CD8-positive, alpha-beta memory T cell (primary cell): ENCODE measurements at regions not wholly inside any gene's neighbourhood (a gene's known extent, or its start where the extent isn't known, plus 50 kb on each side); places are given as distances from the start of the nearest gene placed in this dataset.

ENCODE experiments used
- CTCF ChIA-PET: fragments of 350-600 bp; sonication (Branson Sonifier 250); formaldehyde crosslinking; loops from one replicate; lab custom pipeline; 2021; ENCODE audit warnings: antibody characterized with exemption; lab: Charles Lee
- POLR2A ChIA-PET: fragments of 350-600 bp; sonication (Branson Sonifier 250); formaldehyde crosslinking; loops from one replicate; lab custom pipeline; 2021; ENCODE audit warnings: antibody characterized with exemption; lab: Charles Lee
- DNase-seq, 5 donors: peaks; one replicate each; pipeline versions ENCODE4 v3.0.0 to v3.0.0-alpha.2; 2020 to 2022; ENCODE audit warnings: mixed read lengths in 1 of 5
- H3K27ac ChIP-seq: one replicate; pipeline ENCODE4 v1.7.0; 2013; ENCODE audit warnings: low read depth, mild to moderate bottlenecking, low read length, moderate library complexity
- H3K27me3 ChIP-seq: 2 replicates; pipeline ENCODE4 v1.7.0; 2013; ENCODE audit warnings: low read length, mild to moderate bottlenecking; ENCODE audit not compliant: insufficient read depth, poor library complexity, severe bottlenecking
- H3K36me3 ChIP-seq: 2 replicates; pipeline ENCODE4 v1.7.0; 2013; ENCODE audit warnings: mild to moderate bottlenecking, low read length, moderate library complexity; ENCODE audit not compliant: insufficient read depth
- H3K4me1 ChIP-seq: 2 replicates; pipeline ENCODE4 v1.7.0; 2013; ENCODE audit warnings: mild to moderate bottlenecking, low read length, moderate library complexity; ENCODE audit not compliant: insufficient read depth
- H3K4me3 ChIP-seq: 2 replicates; pipeline ENCODE4 v1.7.0; 2013; ENCODE audit warnings: mild to moderate bottlenecking, low read length
- H3K9me3 ChIP-seq: 2 replicates; pipeline ENCODE4 v1.7.0; 2013; ENCODE audit warnings: mild to moderate bottlenecking, low read length
- H3K27ac Mint-ChIP-seq, 8 donors: one replicate each; pipeline ENCODE4 v1.8.0; 2020 to 2021; ENCODE audit warnings: mixed read lengths in 8 of 8, mild to moderate bottlenecking in 6 of 8, inconsistent platforms in 3 of 8, moderate library complexity in 3 of 8
- H3K27me3 Mint-ChIP-seq, 2 donors: one replicate each; pipeline ENCODE4 v1.8.0; 2020 to 2021; ENCODE audit warnings: mixed read lengths in 2 of 2, mild to moderate bottlenecking in 1 of 2, moderate library complexity in 1 of 2
- H3K36me3 Mint-ChIP-seq, 3 donors: one replicate each; pipeline ENCODE4 v1.8.0; 2020 to 2021; ENCODE audit warnings: mixed read lengths in 3 of 3, inconsistent platforms in 1 of 3, mild to moderate bottlenecking in 1 of 3
- H3K4me1 Mint-ChIP-seq, 3 donors: one replicate each; pipeline ENCODE4 v1.8.0; 2020 to 2021; ENCODE audit warnings: mixed read lengths in 3 of 3, inconsistent platforms in 1 of 3, mild to moderate bottlenecking in 1 of 3
- H3K4me3 Mint-ChIP-seq, 7 donors: one replicate each; pipeline ENCODE4 v1.8.0; 2020 to 2021; ENCODE audit warnings: mixed read lengths in 7 of 7, mild to moderate bottlenecking in 6 of 7, moderate library complexity in 4 of 7, inconsistent platforms in 2 of 7
- H3K9me3 Mint-ChIP-seq, 5 donors: one replicate each; pipeline ENCODE4 v1.8.0; 2020 to 2022; ENCODE audit warnings: mixed read lengths in 5 of 5, mild to moderate bottlenecking in 3 of 5, moderate library complexity in 2 of 5, inconsistent platforms in 1 of 5

DNA sequence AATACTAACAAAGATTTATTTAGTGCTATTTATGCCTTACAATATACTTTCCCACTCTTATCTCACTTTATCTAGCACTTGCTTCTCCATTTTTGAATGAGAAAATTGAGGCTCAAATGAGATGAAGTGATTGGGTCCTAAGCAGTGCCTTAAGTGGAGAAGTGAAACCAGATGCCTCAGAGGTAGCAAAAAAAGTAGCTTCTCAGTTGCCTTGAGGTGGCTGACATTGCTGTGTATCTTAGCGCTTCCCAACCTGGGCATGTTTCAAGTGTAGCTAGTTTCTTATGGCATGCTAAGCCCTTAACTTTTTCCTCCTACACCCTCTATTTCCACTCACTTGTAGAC, 390.4 kb downstream of the OMA1 start:
- H3K27me3 ChIP-seq: no peaks in the 10 kb centered on the region
- no peaks in the 10 kb centered on the region for H3K9me3 ChIP-seq
- H3K4me3 Mint-ChIP-seq: no peak overlapping the region
- no peaks in the 10 kb centered on the region for H3K36me3 ChIP-seq
- DNase-seq: no peak
- H3K27ac Mint-ChIP-seq: no peak overlapping the region
- H3K36me3 Mint-ChIP-seq: no peaks in the 10 kb centered on the region
- CTCF ChIA-PET: no interaction called here
- peaks cover 0 to 4% of the 10 kb centered on the region in 2 donors for H3K27me3 Mint-ChIP-seq
- H3K4me1 ChIP-seq: no peaks in the 10 kb centered on the region
- H3K27ac ChIP-seq: no peak overlapping the region
- POLR2A ChIA-PET: no interaction called here
- no peak overlapping the region for H3K4me3 ChIP-seq
- no peaks in the 10 kb centered on the region for H3K4me1 Mint-ChIP-seq
- H3K9me3 Mint-ChIP-seq: no peaks in the 10 kb centered on the region

DNA sequence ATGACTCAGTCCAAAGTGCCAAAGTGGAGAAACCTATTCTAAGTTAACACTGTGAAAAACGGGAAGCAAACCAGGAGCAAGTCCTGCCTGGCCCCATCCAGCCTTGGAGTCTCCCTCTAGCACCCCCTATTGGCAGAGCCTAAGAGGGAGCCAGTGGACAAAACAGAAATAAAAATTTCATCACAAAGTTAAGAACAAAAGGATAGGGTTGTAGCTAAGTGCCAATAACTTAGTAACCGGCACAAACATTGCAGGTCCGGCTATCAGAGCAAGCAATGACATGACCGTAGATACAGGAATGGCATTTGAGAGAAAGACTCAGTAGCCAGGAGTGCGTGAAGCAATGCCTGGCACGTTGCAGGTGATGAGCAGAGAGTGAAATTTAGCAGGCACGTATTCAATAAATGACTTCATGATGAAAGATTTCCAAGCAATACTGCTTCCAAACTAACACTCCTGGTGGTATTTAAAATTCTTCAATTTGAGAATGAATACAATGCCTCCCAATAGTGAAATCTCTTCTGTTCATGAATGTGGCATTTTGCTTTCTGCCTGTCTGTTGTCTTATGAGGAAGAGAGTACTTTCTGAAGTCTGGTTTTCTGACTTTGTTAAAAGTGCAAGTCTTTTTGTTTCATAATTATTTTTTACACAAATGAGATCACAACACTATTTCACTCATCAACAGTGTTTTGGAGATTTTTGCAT, 391.0 kb downstream of the OMA1 start:
- Mint-ChIP-seq H3K27ac (no peak overlapping the region), H3K9me3 (no peaks in the 10 kb centered on the region), H3K4me3 (no peak overlapping the region), H3K27me3 (peaks cover 0 to 4% of the 10 kb centered on the region in 2 donors), H3K36me3 (no peaks in the 10 kb centered on the region), H3K4me1 (no peaks in the 10 kb centered on the region)
- Histone ChIP-seq H3K4me3 (no peak overlapping the region), H3K27me3 (no peaks in the 10 kb centered on the region), H3K9me3 (no peaks in the 10 kb centered on the region), H3K36me3 (no peaks in the 10 kb centered on the region), H3K4me1 (no peaks in the 10 kb centered on the region), H3K27ac (no peak overlapping the region)
- ChIA-PET CTCF (no interaction called here), POLR2A (no interaction called here)
- DNase-seq: no peak

DNA sequence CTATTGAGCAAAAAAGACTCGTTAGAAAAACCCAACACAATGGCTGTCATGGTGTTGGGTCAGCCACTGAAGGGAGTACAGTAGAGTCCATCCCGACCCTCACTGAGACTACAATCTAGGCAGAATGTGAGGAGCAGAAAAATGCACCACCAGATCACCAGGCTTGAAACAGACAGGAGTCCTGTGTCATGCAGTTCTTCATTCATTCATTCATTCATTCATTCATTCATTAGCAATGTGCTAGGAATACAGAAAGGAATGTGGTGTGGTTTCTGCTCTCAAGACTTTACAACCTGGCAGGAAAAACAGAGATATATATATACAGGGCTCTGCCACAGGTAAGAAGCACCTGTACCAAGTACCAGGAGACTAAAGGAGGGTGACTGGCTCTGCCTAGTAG, 392.3 kb downstream of the OMA1 start:
- Mint-ChIP-seq H3K9me3 (no peaks in the 10 kb centered on the region), H3K27me3 (peaks cover 0 to 4% of the 10 kb centered on the region in 2 donors), H3K36me3 (no peaks in the 10 kb centered on the region), H3K4me1 (no peaks in the 10 kb centered on the region), H3K27ac (no peak overlapping the region), H3K4me3 (no peak overlapping the region)
- DNase-seq: no peak
- Histone ChIP-seq H3K4me3 (no peak overlapping the region), H3K27ac (no peak overlapping the region), H3K4me1 (no peaks in the 10 kb centered on the region), H3K36me3 (no peaks in the 10 kb centered on the region), H3K27me3 (no peaks in the 10 kb centered on the region), H3K9me3 (no peaks in the 10 kb centered on the region)
- ChIA-PET CTCF (no interaction called here), POLR2A (no interaction called here)

DNA sequence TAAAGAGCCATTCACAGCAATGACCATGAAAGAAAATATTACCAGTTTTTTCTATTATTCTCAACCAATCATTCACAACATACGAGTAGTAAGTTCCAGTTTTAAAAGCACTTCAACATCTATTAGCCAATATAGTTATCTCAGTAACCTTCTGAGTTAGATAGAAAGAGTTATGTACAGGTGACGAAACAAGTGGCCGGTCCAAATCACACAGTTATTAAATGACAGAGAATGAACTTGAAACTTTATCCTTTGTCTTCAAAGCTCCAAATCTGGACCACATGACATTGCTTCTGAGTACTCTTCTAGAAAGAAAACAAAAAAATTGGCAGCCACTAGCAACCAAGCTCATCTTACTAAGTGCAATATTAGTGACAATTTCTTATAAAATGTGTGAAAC, 393.8 kb downstream of the OMA1 start:
- Mint-ChIP-seq H3K4me3 (no peak overlapping the region), H3K4me1 (no peaks in the 10 kb centered on the region), H3K27ac (no peak overlapping the region), H3K36me3 (peaks cover 0 to 11% (median 0%) of the 10 kb centered on the region in 3 donors), H3K27me3 (peaks cover 4% of the 10 kb centered on the region in 2 donors), H3K9me3 (no peaks in the 10 kb centered on the region)
- ChIA-PET CTCF (no interaction called here), POLR2A (no interaction called here)
- Histone ChIP-seq H3K27ac (no peak overlapping the region), H3K4me1 (no peaks in the 10 kb centered on the region), H3K9me3 (no peaks in the 10 kb centered on the region), H3K4me3 (no peak overlapping the region), H3K36me3 (no peaks in the 10 kb centered on the region), H3K27me3 (no peaks in the 10 kb centered on the region)
- DNase-seq: no peak

DNA sequence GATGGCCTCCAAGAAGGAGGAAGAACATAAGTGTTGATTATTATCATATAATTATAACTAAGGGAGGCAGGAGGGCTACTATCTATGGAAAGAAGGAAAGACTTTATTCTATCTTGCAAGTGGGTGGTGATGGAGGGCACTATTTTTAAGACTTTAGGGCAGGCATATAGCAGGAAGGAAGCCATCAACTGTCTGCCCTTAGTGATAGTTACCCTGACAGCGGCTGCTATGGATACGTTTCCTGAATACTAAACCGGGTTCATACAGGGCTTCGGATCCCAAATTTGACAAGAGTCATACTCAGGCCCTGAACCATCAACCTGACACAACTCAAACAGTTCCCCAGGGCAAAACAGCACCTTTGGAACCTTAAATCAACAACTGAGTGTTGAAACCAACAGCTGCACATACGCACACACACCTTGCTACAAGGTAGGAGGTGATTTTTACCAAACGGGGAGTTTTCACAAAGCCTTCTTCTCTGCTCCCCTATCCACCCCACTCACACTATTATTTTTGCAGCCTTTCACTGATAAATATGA, 397.2 kb downstream of the OMA1 start:
- Mint-ChIP-seq H3K36me3 (peaks cover 0 to 21% (median 0%) of the 10 kb centered on the region in 3 donors), H3K4me1 (no peaks in the 10 kb centered on the region), H3K27ac (no peak overlapping the region), H3K27me3 (peaks cover 4% of the 10 kb centered on the region in 2 donors), H3K9me3 (no peaks in the 10 kb centered on the region), H3K4me3 (no peak overlapping the region)
- CTCF ChIA-PET: no interaction called here
- Histone ChIP-seq H3K27ac (no peak overlapping the region), H3K27me3 (no peaks in the 10 kb centered on the region), H3K4me3 (no peak overlapping the region), H3K9me3 (no peaks in the 10 kb centered on the region), H3K4me1 (no peaks in the 10 kb centered on the region), H3K36me3 (no peaks in the 10 kb centered on the region)
- POLR2A ChIA-PET: no interaction called here
- DNase-seq: no peak

DNA sequence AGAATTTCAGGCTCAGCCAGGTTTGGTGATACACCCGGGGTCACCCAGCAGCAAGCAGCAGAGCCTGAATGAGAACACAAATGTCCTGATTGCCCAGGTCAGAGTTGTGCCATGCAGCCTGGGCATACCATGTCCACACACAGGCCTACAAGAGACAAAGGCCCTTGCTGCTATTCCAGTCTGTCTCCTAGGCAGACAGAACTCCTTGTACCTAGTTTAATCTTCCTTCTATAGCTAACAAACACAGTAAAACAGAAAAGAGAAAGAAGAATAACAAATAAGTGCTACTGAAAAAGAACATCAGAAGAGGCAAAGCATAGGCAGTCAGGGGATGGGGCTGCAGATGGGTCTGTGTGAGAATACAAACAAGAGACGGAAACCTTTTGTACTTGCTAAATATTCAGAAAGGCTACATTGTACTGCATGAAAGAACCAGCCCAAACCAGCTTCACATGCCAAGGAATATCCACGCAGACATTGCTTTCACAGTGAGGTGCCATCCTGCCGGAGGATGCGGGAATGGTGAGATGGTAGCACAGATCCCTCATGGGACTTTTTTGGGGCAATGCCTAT, 401.7 kb downstream of the OMA1 start:
- CTCF ChIA-PET: no interaction called here
- Mint-ChIP-seq H3K27ac (no peak overlapping the region), H3K9me3 (peaks cover 0 to 5% (median 0%) of the 10 kb centered on the region in 5 donors)

DNA sequence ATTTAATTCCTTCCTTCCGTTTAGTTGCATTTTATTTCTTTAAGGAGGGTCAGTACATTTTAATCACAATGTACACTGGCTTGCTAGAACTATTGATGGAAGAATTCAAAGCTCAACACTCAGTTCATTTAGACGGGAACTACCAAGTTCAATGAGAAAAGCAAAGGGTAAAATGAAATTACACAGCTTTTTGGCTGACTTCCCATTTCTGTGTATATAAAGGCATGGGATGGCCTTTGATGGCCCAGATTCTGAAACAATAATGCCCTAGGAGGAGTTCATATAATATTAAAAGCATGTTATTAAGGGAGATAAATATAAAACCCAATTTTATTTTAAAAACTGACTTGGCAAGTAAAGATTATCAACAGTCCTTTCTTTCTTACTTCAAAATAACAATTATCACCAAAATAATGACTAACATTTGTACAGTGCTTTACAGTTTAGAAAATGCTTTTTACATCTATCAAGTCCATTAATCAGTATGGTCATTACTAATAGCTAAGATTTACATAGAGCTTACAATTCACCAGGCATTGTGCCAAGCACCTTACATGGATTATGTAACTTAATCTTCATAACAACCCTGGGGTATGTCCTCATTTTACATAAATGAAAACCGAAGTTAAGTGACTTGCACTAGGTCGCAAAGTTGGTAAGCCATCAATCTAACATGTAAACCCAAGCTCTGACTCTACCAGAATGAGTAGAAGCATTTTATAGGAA, 402.4 kb downstream of the OMA1 start:
- no peak for DNase-seq
- Histone ChIP-seq H3K27ac (no peak overlapping the region), H3K4me3 (no peak overlapping the region), H3K36me3 (no peaks in the 10 kb centered on the region), H3K4me1 (no peaks in the 10 kb centered on the region), H3K9me3 (no peaks in the 10 kb centered on the region), H3K27me3 (no peaks in the 10 kb centered on the region)
- Mint-ChIP-seq H3K27me3 (peaks cover 0 to 7% of the 10 kb centered on the region in 2 donors), H3K36me3 (peaks cover 0 to 21% (median 0%) of the 10 kb centered on the region in 3 donors), H3K9me3 (peaks cover 0 to 5% (median 0%) of the 10 kb centered on the region in 5 donors), H3K4me3 (no peak overlapping the region), H3K27ac (no peak overlapping the region), H3K4me1 (no peaks in the 10 kb centered on the region)
- POLR2A ChIA-PET: no interaction called here
- CTCF ChIA-PET: no interaction called here

More for the DNA sequence above, 401.7 kb downstream of the OMA1 start:
- Mint-ChIP-seq H3K4me1 (no peaks in the 10 kb centered on the region), H3K27me3 (peaks cover 0 to 7% of the 10 kb centered on the region in 2 donors), H3K4me3 (no peak overlapping the region), H3K36me3 (peaks cover 0 to 21% (median 0%) of the 10 kb centered on the region in 3 donors)
- Histone ChIP-seq H3K27ac (no peak overlapping the region), H3K4me3 (no peak overlapping the region), H3K9me3 (no peaks in the 10 kb centered on the region), H3K4me1 (no peaks in the 10 kb centered on the region), H3K36me3 (no peaks in the 10 kb centered on the region), H3K27me3 (no peaks in the 10 kb centered on the region)
- POLR2A ChIA-PET: no interaction called here
- no peak for DNase-seq

DNA sequence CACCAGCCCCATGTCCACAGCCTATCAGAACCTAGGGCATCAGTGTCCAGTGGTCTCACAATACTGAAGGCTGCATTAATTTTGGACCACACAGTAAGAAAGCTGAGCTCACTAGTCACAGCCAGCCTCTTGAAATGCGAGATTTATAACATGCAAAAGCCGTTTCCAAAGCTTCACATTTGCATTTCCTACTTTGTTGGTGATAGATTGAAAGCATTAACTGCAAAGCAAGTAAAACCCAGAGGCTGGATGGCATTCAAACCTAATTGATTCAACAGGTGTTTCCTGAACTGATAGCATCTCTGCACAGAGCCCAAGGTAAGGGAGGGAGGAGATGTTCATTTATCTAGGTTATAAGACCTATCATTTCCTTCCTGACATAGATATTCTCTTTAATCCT, 410.1 kb downstream of the OMA1 start:
- no peaks in the 10 kb centered on the region for H3K9me3 ChIP-seq
- H3K36me3 ChIP-seq: no peaks in the 10 kb centered on the region
- Mint-ChIP-seq H3K4me1 (no peaks in the 10 kb centered on the region), H3K4me3 (no peak overlapping the region), H3K9me3 (peaks cover 9 to 22% (median 14%) of the 10 kb centered on the region in 5 donors), H3K27me3 (peaks cover 0 to 9% of the 10 kb centered on the region in 2 donors), H3K36me3 (peaks cover 0 to 16% (median 3%) of the 10 kb centered on the region in 3 donors), H3K27ac (no peak overlapping the region)
- DNase-seq: no peak
- ChIA-PET POLR2A (no interaction called here), CTCF (no interaction called here)
- H3K4me3 ChIP-seq: no peak overlapping the region
- no peak overlapping the region for H3K27ac ChIP-seq
- H3K4me1 ChIP-seq: no peaks in the 10 kb centered on the region
- H3K27me3 ChIP-seq: no peaks in the 10 kb centered on the region
